KG1 (cell line): ENCODE measurements at regions not wholly inside any gene's neighbourhood (a gene's known extent, or its start where the extent isn't known, plus 50 kb on each side); places are given as distances from the start of the nearest gene placed in this dataset.
A peak's percentile ranks its signal among the peaks of the same experiment; 100 is the strongest.

ENCODE experiments used
- DNase-seq: peaks from one replicate; lab custom pipeline; 2025; lab: John Stamatoyannopoulos, UW

- DNase-seq = no peak
Observed at GRCh38 chr6:8213995-8214394, 111.6 kb upstream of the EEF1E1 start.

GRCh38 chr6:8212720-8213434 is 110.5 kb upstream of the EEF1E1 start:
- no peak for DNase-seq

DNA sequence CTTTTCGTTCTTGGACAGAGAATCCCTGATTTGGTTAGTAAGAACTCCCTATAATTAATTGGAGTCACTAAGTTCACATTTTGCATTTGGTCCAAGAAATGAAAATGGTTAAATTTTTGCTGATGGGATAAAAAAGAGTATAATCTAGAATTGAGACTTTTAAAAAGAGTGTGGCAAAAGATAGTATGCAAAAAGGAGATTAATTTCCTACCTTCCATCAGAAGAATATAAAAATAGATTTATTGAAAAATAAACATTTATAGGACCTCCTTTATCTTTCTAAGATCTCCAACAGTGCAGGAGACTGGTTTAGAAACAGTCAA is 105.5 kb upstream of the EEF1E1 start:
- DNase-seq = no peak

GRCh38 chr6:8207191-8207868 is 105.0 kb upstream of the EEF1E1 start:
- no peak for DNase-seq

- no peak for DNase-seq
Observed at GRCh38 chr6:8203337-8203736, 101.0 kb upstream of the EEF1E1 start.

- no peak for DNase-seq
Observed at GRCh38 chr6:8201679-8202078, 99.3 kb upstream of the EEF1E1 start.

DNA sequence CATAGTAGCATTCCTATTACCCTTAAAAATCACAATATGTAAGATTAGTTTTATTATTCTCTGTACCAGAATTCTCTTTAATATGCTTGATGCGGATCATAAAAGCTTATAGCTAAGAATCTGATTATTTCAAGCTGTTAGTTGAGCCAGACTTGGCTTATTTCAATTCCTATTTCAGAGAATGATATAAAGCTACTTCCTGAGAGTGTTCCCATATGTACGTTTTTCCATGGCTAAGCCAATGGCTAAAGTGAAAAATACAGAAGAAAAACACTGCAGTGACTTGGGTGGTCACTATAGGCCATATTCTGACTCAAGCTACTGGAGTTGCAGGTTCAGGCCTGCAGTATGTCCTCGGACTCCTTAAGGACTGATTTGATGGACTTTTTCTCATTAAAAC is 97.9 kb upstream of the EEF1E1 start:
- DNase-seq = no peak

GRCh38 chr6:8195714-8196102 is 93.4 kb upstream of the EEF1E1 start:
- no peak for DNase-seq

DNA sequence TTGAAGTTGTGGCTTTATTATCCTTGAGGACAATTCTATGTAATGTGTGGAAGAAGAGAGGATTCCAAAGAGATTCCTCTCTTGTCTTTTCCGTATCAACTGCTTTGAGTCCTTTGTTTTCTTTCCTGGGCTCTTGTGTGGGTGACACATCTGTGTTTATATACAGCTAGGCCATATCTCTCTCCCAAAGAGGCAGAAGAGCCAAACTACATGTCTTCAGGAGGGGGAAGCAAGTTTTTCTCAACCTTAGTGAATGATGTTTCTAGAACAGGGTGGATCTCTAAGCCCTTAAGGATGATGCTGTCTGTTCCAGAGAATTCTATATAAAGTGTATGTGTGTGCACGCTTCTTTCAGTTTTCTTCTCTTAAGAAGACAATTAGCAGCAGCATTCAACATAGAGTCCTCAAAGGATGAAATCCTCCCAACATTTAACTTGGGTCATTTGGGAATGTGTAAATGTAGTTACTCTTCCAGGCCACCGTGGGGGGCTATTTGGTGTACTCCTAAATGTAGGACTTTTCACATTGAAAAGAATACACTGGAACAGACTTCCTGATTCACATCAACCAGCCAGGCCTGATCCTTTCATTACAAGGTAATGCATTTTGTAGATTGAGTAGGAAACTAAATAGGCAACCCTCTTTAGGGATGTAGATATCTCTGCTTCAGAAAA is 92.8 kb upstream of the EEF1E1 start:
- no peak for DNase-seq

DNA sequence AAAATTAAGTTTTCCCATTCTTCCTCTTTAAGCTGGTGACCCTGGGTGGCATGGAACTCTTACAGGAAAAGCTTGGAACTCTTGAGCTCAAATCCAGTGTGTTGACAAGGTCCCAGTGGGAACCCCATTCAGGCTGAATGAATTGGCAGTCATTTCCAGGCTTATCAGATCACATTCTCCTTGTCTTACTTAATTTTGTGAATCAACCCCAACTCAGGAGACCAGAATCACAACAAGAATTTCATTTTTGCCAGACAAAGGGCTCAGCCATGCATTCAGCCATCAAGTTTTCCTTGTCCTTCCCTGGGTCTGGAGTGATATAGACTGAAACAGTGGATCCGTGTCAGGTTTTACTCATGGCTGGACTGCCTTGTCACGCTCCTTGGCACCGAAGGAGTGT is 92.1 kb upstream of the EEF1E1 start:
- DNase-seq = no peak

DNA sequence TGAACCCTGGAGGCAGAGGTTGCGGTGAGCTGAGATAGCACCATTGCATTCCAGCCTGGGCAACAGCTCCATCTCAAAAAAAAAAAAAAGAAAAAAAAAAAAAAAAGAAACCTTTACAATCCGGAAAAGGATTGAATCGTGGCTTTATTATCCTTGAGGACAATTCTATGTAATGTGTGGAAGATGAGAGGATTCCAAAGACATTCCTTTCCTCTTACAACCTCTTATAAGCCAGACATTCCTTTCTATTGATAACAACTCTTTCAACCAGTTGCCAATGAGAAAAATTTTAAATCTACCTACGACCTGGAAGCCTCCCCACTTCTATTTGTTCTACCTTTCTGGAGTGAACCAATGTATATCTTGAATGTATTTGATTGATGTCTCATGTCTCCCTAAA is 91.2 kb upstream of the EEF1E1 start:
- no peak for DNase-seq

DNA sequence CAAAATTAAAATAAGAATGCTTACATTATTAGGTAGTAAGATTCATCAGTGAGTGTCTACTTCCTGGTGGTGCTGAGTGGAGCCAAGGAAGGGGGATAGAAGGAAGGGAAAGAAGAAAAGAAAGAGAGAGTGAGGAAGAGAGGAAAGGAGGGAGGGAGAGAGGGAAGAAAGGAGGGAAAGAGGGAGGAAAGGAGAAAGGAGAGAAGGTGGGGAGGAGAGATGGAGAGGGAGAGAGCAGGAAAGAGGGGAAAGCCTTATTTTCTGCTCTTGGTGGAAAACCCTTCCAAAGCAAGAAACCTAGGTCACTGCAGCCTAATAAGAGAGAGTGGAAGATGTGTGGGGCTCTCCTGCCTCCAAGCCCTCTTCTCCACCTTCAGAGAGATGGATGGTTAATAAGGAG is 90.2 kb upstream of the EEF1E1 start:
- no peak for DNase-seq

- no peak for DNase-seq
Observed at GRCh38 chr6:8192067-8192466, 89.7 kb upstream of the EEF1E1 start.

- no peak for DNase-seq
Observed at GRCh38 chr6:8191629-8192028, 89.3 kb upstream of the EEF1E1 start.

DNA sequence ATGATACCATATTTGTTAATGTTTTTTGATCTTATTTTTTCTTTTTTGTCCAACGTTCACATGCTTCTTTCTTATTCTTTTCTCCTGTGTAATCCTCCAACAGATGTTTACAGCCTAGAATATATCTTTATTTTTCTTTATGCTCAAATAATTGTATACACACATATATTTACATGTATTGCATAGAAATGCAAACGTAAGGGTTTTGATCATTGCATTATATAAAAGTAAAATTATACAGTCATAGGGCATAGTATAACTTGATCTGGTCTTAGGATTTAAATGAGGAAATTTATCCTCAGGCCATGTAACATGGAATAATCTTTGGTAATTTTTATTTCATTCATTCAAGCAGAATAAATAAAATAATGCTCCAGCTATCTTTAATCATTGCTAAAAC is 84.9 kb upstream of the EEF1E1 start:
- DNase-seq = no peak

DNA sequence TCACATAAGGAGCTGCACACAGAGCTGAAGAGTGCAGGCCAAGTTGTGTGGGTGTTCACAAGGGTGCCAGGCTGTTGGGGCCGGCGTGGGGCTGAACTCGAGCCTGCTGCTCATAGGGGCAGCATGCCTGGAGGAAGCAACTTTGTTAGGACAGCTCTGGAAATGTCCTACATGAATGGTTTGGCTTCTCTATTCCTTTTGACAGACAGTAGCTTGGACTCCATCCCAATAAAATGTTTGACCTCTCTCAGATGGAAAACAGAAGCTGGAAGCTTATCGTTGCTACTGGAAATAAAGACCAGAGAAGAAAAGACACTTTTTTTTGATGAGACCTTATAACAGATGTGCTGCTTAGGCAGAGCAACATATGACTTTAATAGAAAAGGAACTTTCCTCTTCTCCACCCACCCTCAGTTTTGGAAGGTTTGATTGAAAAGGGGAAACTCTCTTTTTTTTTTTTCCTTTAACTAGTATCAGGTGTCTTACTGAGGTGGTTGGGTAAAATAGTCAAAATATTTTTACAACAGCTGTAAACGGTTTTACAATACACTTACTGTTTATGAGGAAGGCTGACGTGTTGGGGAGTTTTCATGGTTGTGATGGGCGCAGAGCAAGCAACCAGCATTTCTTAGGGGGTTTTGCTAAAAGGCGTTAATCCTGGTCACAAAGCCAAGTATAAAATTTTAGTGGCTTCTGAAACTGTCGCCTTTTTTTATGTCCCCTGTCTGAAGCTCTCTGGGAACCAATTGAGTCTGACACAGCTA is 80.7 kb upstream of the EEF1E1 start:
- DNase-seq = peak; percentile 58

DNA sequence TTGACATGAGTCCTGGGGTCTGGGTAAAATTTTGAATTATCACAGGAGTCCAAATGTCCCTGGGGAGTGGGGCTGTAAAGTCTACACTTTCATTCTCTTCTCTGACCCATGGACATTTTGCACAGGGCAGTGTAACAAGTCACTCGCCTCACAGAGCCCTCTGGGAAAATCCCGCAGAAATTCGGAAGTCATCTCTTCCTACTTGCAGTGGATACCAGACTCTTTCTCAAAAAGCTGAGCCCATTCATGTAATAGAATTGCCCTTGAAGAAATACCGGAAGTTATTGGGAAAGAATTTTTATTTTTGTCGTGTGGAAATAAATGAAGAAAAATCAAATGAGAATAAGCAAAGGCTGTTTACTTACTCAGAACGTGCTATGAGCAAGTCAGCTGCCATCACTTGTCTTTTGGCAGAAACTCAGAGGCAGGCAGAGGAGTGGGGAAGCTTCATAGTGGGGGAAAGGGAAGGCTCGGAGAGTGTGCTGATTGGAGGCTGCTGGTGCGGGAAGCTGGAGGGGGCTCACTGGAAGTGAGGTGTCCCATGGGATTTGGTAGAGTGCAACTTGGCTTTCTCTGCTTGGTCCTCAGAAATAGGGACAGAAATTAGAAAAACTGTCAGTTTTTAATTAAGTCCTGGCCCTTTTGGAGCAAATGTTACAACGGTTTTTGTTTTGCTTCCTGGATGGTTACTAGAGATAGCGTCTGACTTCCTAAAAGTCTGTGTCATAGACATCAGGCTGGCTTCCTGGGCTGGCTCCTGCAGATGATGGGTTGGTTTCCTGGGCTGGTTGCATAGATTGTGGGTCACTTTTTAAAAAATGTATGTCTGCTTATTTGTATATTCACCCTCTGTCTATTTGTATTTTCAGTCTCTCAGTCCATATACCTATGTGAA is 79.8 kb upstream of the EEF1E1 start:
- DNase-seq = peak; percentile 58

DNA sequence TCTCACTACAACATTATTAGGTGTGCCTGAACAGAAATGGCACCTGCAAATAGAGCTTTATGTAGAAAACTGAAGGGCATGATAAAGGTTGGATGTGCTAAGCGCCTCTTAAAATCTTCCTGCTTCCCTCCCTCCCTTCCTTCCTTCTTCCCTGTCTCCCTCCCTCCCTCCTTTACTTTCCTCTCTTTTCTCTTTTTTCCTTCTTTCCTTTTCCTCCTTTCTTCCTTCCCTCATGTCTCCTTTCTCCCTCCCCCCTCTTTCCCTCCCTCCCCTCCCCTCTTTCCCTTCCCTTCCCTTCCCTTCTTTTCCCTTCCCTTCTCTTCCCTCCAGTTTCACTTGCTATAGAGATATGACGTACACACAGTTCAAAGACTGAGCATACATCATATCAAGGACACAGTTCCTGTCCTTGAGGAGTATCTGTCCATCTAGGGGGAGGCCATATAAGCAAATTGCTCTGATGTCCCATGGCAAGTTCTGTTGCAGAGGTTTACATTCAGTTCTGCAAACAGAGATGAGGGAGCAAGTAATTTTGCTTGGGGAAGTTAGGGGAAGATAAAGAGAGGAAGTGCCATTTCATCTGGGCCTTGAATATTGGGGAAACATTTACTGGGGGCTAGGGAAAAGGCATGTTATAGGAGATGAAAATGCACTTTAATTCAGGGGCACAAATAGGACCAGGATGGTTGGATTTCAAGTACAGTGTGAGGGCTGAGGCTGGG is 79.0 kb upstream of the EEF1E1 start:
- peak; percentile 29 for DNase-seq

DNA sequence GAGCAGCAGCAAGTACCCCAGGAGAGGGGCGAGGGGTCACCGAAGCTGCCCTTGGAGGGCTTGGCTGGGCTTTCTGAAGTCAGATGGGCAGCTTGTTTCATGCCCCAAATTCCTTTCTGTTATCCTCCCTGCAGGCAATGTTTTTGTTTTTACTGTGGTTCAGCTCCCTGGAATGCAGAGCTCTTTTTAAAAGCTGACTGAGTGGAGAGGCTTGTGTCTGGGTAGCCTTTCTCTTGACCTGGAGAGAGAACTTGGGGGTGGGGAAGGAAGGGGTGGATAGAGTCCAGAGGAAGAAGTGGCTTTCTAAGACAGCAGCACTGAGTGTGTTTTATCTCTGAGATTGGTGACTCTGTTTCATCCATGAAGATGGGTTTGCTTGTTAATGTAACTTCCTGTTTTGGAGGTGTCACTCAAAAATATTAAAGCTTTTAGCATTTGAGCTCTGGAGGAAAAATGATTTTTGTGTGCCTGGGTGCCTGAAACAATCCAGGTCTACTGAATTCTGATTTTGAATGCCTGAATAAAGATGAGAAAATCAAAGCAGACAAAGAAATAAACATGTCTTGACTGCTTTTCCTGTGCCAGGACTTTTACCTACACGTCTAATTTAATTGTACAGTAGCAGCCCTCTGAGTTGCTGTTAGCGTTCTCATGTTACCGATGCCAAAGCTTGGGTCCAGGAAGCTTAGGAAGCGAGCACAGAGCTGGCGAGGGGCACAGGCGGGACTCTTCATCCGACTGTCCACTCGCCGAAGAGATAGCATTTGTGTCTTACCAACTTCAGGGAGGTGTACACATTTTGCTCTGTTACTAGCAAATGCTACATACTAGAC is 78.2 kb upstream of the EEF1E1 start:
- no peak for DNase-seq

DNA sequence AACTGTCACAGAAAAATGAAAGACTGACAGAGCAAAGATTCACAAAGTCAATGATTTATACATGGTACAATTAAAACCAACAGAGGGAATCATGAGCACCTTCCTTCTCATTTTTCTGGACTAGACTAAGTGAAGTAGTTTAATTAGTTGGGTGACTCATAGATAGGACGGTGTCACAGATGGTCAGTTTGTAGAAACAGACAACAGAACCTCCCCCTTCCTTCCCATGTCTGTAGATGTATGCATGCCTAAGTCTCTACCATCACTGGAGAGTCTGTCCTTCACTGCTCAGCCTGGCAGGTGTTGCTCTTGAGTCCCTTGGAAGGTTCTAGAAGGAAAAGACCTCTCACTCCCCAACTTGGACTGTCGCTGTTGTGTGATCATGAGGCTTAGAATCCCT is 75.4 kb upstream of the EEF1E1 start:
- DNase-seq = no peak
